ENCODE measurements at regions not wholly inside any gene's neighbourhood (a gene's known extent, or its start where the extent isn't known, plus 50 kb on each side); places are given as distances from the start of the nearest gene placed in this dataset.

- ATAC-seq (no peak), DNase-seq (ENCODE audit: low read depth, low spot score) (no peak)
- Histone ChIP-seq H3K27ac (ENCODE audit: low read length) (no peak overlapping the region), H3K36me3 (ENCODE audit: control insufficient read depth, insufficient read depth, low read length) (no peaks in the 10 kb centered on the region), H3K27me3 (ENCODE audit: control insufficient read depth, insufficient read depth, low read length) (no peaks in the 10 kb centered on the region), H3K4me1 (ENCODE audit: control insufficient read depth, insufficient read depth, low read length) (no peaks in the 10 kb centered on the region), H3K9me3 (ENCODE audit: control insufficient read depth, insufficient read depth, low read depth, low read length) (no peaks in the 10 kb centered on the region), H3K4me3 (ENCODE audit: low read depth in 2 of 2, low read length in 2 of 2) (no peak overlapping the region)
- CTCF ChIA-PET = no interaction called here
- in situ Hi-C loops (cut with HindIII; ENCODE audit: low pct_unique_long_range_greater_than_20kb, low sequenced_read_pairs) = no loop called here
- BruUV-seq (replicated peaks) = no TSS peak
- intact Hi-C loops (cut with micrococcal nuclease; ENCODE audit: unreplicated experiment) = no loop called here
- POLR2A ChIA-PET = no interaction called here
- no peak for TF ChIP-seq TCF7L2 (IDR thresholded peaks at IDR 0.05; ENCODE audit: low read depth, low read length)
- TF ChIP-seq SIN3A (IDR thresholded peaks at IDR 0.05; ENCODE audit: borderline replicate concordance, insufficient read depth, low read depth, low read length) = no peak
- TF ChIP-seq, protein P1, sequence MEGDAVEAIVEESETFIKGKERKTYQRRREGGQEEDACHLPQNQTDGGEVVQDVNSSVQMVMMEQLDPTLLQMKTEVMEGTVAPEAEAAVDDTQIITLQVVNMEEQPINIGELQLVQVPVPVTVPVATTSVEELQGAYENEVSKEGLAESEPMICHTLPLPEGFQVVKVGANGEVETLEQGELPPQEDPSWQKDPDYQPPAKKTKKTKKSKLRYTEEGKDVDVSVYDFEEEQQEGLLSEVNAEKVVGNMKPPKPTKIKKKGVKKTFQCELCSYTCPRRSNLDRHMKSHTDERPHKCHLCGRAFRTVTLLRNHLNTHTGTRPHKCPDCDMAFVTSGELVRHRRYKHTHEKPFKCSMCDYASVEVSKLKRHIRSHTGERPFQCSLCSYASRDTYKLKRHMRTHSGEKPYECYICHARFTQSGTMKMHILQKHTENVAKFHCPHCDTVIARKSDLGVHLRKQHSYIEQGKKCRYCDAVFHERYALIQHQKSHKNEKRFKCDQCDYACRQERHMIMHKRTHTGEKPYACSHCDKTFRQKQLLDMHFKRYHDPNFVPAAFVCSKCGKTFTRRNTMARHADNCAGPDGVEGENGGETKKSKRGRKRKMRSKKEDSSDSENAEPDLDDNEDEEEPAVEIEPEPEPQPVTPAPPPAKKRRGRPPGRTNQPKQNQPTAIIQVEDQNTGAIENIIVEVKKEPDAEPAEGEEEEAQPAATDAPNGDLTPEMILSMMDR (IDR thresholded peaks at IDR 0.05) = no peak
- TF ChIP-seq REST (IDR thresholded peaks at IDR 0.05; ENCODE audit: insufficient read depth in 1 of 2, low read depth in 2 of 2, low read length in 1 of 2) = no peak
- no peak for TF ChIP-seq POLR2AphosphoS5 (IDR thresholded peaks at IDR 0.05; ENCODE audit: low read depth, low read length)
Measured at GRCh38 chr4:189815404-189816192, 125.1 kb upstream of the FRG1 start.

GRCh38 chr4:189822326-189822725 lies 118.3 kb upstream of the FRG1 start:
- ChIA-PET POLR2A (interaction anchor here (0.6 kb wide), 1 partner anchor 249 kb away, joined by 8 read pairs; no protein-coding TSS in a partner anchor), CTCF (no interaction called here)
- no peak for ATAC-seq
- Histone ChIP-seq H3K4me3 (ENCODE audit: low read depth in 2 of 2, low read length in 2 of 2) (no peak overlapping the region), H3K9me3 (ENCODE audit: control insufficient read depth, insufficient read depth, low read depth, low read length) (no peaks in the 10 kb centered on the region), H3K36me3 (ENCODE audit: control insufficient read depth, insufficient read depth, low read length) (no peaks in the 10 kb centered on the region), H3K27ac (ENCODE audit: low read length) (no peak overlapping the region), H3K27me3 (ENCODE audit: control insufficient read depth, insufficient read depth, low read length) (no peaks in the 10 kb centered on the region), H3K4me1 (ENCODE audit: control insufficient read depth, insufficient read depth, low read length) (no peaks in the 10 kb centered on the region)
- no peak for DNase-seq (ENCODE audit: low read depth, low spot score)
- in situ Hi-C loops (cut with HindIII; ENCODE audit: low pct_unique_long_range_greater_than_20kb, low sequenced_read_pairs) (no loop called here), intact Hi-C loops (cut with micrococcal nuclease; ENCODE audit: unreplicated experiment) (no loop called here)
- no TSS peak for BruUV-seq (replicated peaks)
- TF ChIP-seq, protein P1 (IDR thresholded peaks at IDR 0.05) = no peak
- no peak for TF ChIP-seq SIN3A (IDR thresholded peaks at IDR 0.05; ENCODE audit: borderline replicate concordance, insufficient read depth, low read depth, low read length)
- TF ChIP-seq POLR2AphosphoS5 (IDR thresholded peaks at IDR 0.05; ENCODE audit: low read depth, low read length) = no peak
